ENCODE measurements at regions not wholly inside any gene's neighbourhood (a gene's known extent, or its start where the extent isn't known, plus 50 kb on each side); places are given as distances from the start of the nearest gene placed in this dataset.

GRCh38 chr7:46652317-46652716 is 731.2 kb upstream of the IGFBP3 start:
- TF ChIP-seq CTCF (IDR thresholded peaks at IDR 0.05): no peak
- no peak for TF ChIP-seq POLR2A (IDR thresholded peaks at IDR 0.05)
